ENCODE measurements at regions not wholly inside any gene's neighbourhood (a gene's known extent, or its start where the extent isn't known, plus 50 kb on each side); places are given as distances from the start of the nearest gene placed in this dataset.

DNA sequence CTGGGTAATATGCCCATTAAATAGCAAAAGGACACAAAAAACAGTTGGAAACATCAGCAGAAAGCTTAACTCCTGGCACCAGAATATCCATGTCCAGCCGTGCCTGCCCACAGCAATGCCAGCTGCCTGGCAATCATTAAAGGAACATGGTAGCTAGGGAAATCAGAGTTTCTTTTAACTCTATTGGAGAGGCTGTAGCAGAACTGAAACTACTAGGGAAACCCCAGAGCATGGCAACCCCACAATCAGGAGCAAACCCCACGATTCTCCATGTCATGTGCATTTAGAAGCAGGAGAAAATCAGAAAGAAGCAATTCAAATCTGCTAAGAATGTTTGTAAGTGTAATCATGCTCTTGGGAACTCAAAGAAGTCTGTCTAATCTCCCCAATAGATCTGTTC is 409.0 kb upstream of the SMIM21 start:
- no peak for DNase-seq (ENCODE audit: low spot score in 2 of 2, unreplicated experiment in 2 of 2)
- H3K4me1 Mint-ChIP-seq: peaks cover 6% of the 10 kb centered on the region
- no peak overlapping the region for H3K4me3 Mint-ChIP-seq
- no peak overlapping the region for H3K27ac Mint-ChIP-seq
- TF ChIP-seq, protein P1, sequence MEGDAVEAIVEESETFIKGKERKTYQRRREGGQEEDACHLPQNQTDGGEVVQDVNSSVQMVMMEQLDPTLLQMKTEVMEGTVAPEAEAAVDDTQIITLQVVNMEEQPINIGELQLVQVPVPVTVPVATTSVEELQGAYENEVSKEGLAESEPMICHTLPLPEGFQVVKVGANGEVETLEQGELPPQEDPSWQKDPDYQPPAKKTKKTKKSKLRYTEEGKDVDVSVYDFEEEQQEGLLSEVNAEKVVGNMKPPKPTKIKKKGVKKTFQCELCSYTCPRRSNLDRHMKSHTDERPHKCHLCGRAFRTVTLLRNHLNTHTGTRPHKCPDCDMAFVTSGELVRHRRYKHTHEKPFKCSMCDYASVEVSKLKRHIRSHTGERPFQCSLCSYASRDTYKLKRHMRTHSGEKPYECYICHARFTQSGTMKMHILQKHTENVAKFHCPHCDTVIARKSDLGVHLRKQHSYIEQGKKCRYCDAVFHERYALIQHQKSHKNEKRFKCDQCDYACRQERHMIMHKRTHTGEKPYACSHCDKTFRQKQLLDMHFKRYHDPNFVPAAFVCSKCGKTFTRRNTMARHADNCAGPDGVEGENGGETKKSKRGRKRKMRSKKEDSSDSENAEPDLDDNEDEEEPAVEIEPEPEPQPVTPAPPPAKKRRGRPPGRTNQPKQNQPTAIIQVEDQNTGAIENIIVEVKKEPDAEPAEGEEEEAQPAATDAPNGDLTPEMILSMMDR (IDR thresholded peaks at IDR 0.05; ENCODE audit: unreplicated experiment): no peak
- H3K9me3 Mint-ChIP-seq: peaks cover 9% of the 10 kb centered on the region
- H3K27me3 Mint-ChIP-seq (ENCODE audit: low read depth): no peaks in the 10 kb centered on the region
- H3K36me3 Mint-ChIP-seq: no peaks in the 10 kb centered on the region

DNA sequence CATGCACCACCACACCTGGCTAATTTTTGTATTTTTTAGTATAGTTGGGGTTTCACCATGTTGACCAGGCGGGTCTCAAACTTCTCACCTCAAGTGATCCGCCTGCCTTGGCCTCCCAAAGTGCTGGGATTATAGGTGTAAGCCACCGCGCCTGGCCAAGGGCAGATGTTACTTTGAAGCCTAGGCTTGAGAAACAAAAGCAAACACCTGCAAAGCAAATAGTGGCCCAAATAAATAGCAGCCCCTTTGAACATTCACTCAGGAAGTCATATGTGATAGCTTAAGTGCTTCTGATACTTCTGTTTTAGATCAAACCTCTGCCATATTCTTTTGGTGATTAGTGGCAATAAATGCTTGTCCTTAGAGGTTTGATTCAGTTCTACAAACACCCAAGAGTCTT is 404.5 kb upstream of the SMIM21 start:
- peaks cover 5% of the 10 kb centered on the region for H3K9me3 Mint-ChIP-seq
- H3K4me3 Mint-ChIP-seq: no peak overlapping the region
- no peak overlapping the region for H3K27ac Mint-ChIP-seq
- TF ChIP-seq, protein P1 (IDR thresholded peaks at IDR 0.05; ENCODE audit: unreplicated experiment): no peak
- H3K4me1 Mint-ChIP-seq: peaks cover 28% of the 10 kb centered on the region
- no peak for DNase-seq (ENCODE audit: low spot score in 2 of 2, unreplicated experiment in 2 of 2)
- no peaks in the 10 kb centered on the region for H3K36me3 Mint-ChIP-seq
- H3K27me3 Mint-ChIP-seq (ENCODE audit: low read depth): no peaks in the 10 kb centered on the region

DNA sequence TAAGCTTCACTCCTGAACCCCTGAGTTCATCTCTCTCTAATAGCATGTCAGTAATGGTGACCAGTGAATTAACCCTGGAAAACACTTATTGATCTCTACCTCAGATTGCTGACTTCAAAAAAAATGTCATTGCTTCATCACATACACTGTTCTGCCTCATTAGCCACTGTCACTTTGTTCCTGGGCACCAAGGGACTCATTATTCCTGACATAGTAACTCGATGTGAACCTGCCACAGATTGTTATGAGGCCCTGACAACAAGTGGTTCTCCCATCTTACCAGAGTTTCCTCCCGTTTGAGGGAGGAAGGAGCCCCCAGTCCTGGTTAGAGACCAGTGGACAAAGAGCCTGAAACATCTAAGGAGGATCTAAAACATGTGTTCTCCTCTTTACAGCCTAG is 403.3 kb upstream of the SMIM21 start:
- TF ChIP-seq, protein P1 (IDR thresholded peaks at IDR 0.05; ENCODE audit: unreplicated experiment): no peak
- H3K27me3 Mint-ChIP-seq (ENCODE audit: low read depth): no peaks in the 10 kb centered on the region
- no peak overlapping the region for H3K4me3 Mint-ChIP-seq
- no peaks in the 10 kb centered on the region for H3K36me3 Mint-ChIP-seq
- H3K4me1 Mint-ChIP-seq: peaks cover 28% of the 10 kb centered on the region
- H3K27ac Mint-ChIP-seq: no peak overlapping the region
- no peak for DNase-seq (ENCODE audit: low spot score in 2 of 2, unreplicated experiment in 2 of 2)
- H3K9me3 Mint-ChIP-seq: peaks cover 5% of the 10 kb centered on the region

DNA sequence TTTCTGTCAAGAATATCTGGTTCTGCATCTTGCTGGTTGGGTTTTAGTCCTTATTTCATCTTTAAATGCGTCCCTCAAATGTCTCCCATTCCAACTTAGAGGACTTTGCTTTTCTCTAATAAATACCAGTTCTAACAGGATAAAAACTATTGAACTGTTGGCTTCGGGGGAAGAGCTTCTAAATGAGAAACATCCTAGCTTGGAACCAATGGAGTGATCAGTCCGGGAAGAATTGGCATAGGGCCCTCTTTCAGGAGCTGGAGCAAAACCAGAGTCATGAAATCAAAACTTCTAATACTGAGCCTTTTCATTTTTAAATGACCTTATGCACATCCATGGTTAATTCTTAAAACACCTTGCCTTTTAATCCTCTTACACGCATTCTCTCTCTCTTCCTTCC is 401.6 kb upstream of the SMIM21 start:
- Mint-ChIP-seq H3K4me1 (peaks cover 22% of the 10 kb centered on the region), H3K27ac (peak overlapping the region; percentile 47), H3K4me3 (no peak overlapping the region), H3K27me3 (ENCODE audit: low read depth) (no peaks in the 10 kb centered on the region), H3K36me3 (no peaks in the 10 kb centered on the region), H3K9me3 (peaks cover 5% of the 10 kb centered on the region)
- TF ChIP-seq, protein P1 (IDR thresholded peaks at IDR 0.05; ENCODE audit: unreplicated experiment): no peak
- no peak for DNase-seq (ENCODE audit: low spot score in 2 of 2, unreplicated experiment in 2 of 2)

DNA sequence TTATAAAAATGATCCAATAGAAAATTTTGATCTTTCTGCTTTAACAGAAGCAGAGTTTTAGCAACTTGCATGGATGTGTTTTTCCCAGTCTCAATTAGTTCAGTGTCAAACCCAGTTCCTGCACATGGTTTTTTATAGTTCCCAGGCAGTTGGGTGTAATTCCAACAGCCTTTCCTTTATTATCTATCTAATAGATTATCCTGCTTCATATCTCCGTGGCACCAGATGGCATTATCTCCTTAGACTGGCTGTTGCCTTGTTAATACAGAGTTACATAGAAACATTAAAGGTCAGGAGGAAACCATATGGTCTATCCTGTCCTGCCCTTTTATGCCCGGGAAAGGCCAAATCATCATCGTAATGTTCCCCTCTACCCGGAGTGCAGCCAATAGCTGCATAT is 400.9 kb upstream of the SMIM21 start:
- no peak overlapping the region for H3K27ac Mint-ChIP-seq
- H3K9me3 Mint-ChIP-seq: peaks cover 5% of the 10 kb centered on the region
- no peaks in the 10 kb centered on the region for H3K36me3 Mint-ChIP-seq
- no peak for DNase-seq (ENCODE audit: low spot score in 2 of 2, unreplicated experiment in 2 of 2)
- H3K27me3 Mint-ChIP-seq (ENCODE audit: low read depth): no peaks in the 10 kb centered on the region
- no peak overlapping the region for H3K4me3 Mint-ChIP-seq
- H3K4me1 Mint-ChIP-seq: peaks cover 27% of the 10 kb centered on the region
- TF ChIP-seq, protein P1 (IDR thresholded peaks at IDR 0.05; ENCODE audit: unreplicated experiment): no peak

DNA sequence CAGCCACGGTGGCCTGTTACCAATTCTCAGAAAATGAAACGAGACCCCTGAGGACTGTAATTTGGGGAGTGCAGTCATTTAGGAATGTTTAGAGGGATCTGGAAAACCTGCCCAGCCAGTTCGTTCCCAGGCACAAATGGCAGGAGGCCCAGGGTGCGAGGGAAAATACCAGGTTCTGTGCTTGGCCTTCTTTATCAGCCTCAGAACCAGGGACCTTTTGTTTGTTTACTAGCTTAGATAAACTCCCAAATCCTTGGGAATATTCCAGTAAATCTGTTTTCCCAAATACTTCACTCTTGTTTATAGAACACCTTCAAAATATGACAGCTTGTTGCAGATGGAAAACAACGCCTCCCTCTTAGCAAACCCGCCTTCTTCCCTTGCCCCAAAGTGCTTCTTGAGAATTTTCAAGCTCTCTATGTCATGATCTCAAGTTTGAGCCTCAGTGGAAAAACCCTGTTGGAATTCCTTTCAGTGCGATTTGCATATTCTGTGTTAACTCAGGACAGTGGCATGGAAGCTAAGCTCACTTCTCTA is 400.3 kb upstream of the SMIM21 start:
- peaks cover 32% of the 10 kb centered on the region for H3K4me1 Mint-ChIP-seq
- no peak overlapping the region for H3K4me3 Mint-ChIP-seq
- H3K9me3 Mint-ChIP-seq: peaks cover 5% of the 10 kb centered on the region
- no peaks in the 10 kb centered on the region for H3K36me3 Mint-ChIP-seq
- TF ChIP-seq, protein P1 (IDR thresholded peaks at IDR 0.05; ENCODE audit: unreplicated experiment): no peak
- DNase-seq (ENCODE audit: low spot score in 2 of 2, unreplicated experiment in 2 of 2): no peak
- no peak overlapping the region for H3K27ac Mint-ChIP-seq
- H3K27me3 Mint-ChIP-seq (ENCODE audit: low read depth): no peaks in the 10 kb centered on the region
